ENCODE measurements at regions not wholly inside any gene's neighbourhood (a gene's known extent, or its start where the extent isn't known, plus 50 kb on each side); places are given as distances from the start of the nearest gene placed in this dataset.

DNA sequence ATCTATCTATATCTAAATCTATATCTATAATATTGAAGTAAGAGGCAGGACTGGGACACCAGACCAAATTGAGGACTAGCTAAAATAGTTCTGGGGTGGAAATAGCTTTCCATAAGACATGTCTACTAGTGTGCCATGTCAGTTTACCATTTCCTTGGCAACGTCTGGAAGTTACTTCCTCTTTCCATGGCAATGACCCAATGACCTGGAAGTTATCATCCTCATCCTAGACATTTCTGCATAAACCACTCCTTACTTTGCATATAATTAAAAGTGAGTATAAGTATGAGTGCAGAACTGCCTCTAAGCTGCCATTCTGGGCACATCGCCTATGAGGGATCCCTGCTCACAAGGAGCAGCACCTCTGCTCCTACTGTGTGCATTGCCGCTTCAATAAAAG, 734.0 kb upstream of the GCFC2 start:
- TF ChIP-seq, protein P1, sequence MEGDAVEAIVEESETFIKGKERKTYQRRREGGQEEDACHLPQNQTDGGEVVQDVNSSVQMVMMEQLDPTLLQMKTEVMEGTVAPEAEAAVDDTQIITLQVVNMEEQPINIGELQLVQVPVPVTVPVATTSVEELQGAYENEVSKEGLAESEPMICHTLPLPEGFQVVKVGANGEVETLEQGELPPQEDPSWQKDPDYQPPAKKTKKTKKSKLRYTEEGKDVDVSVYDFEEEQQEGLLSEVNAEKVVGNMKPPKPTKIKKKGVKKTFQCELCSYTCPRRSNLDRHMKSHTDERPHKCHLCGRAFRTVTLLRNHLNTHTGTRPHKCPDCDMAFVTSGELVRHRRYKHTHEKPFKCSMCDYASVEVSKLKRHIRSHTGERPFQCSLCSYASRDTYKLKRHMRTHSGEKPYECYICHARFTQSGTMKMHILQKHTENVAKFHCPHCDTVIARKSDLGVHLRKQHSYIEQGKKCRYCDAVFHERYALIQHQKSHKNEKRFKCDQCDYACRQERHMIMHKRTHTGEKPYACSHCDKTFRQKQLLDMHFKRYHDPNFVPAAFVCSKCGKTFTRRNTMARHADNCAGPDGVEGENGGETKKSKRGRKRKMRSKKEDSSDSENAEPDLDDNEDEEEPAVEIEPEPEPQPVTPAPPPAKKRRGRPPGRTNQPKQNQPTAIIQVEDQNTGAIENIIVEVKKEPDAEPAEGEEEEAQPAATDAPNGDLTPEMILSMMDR (IDR thresholded peaks at IDR 0.05; ENCODE audit: unreplicated experiment) = no peak
- no peak for DNase-seq
- CTCF ChIA-PET = no interaction called here
- Mint-ChIP-seq H3K36me3 (ENCODE audit: insufficient read depth, unreplicated experiment) (no peaks in the 10 kb centered on the region), H3K27ac (ENCODE audit: unreplicated experiment) (no peak overlapping the region), H3K4me1 (ENCODE audit: low read depth, unreplicated experiment) (no peaks in the 10 kb centered on the region), H3K4me3 (ENCODE audit: low read depth, unreplicated experiment) (no peak overlapping the region), H3K9me3 (ENCODE audit: low read depth, unreplicated experiment) (peaks cover 18% of the 10 kb centered on the region), H3K27me3 (ENCODE audit: unreplicated experiment) (no peaks in the 10 kb centered on the region)
- intact Hi-C loops (cut with micrococcal nuclease; ENCODE audit: unreplicated experiment) = no loop called here
- no TSS peak for BruUV-seq (replicated peaks)

DNA sequence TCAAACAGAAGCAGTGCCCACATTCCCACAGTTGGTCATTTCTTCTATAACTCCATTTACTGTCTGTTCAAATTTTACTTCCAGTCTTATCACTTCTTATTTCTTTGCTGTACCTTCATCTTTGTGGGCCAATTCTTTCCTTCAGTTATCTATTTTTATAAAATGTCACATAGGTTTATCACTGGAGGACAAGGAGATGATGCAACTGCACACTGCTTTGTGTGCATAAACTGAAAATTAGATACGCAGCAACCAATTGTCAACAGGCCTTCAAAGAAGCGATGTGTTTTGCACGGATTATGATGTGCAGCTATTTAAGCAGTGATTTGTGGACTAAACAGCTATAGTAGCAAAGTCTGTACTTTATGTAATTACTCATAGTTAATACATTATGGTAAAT, 726.8 kb upstream of the GCFC2 start:
- TF ChIP-seq, protein P1 (IDR thresholded peaks at IDR 0.05; ENCODE audit: unreplicated experiment) = no peak
- Mint-ChIP-seq H3K9me3 (ENCODE audit: low read depth, unreplicated experiment) (peaks cover 6% of the 10 kb centered on the region), H3K27ac (ENCODE audit: unreplicated experiment) (no peak overlapping the region), H3K4me1 (ENCODE audit: low read depth, unreplicated experiment) (no peaks in the 10 kb centered on the region), H3K36me3 (ENCODE audit: insufficient read depth, unreplicated experiment) (no peaks in the 10 kb centered on the region), H3K4me3 (ENCODE audit: low read depth, unreplicated experiment) (no peak overlapping the region), H3K27me3 (ENCODE audit: unreplicated experiment) (no peaks in the 10 kb centered on the region)
- no peak for DNase-seq
- CTCF ChIA-PET = no interaction called here
- no TSS peak for BruUV-seq (replicated peaks)
- intact Hi-C loops (cut with micrococcal nuclease; ENCODE audit: unreplicated experiment) = no loop called here

DNA sequence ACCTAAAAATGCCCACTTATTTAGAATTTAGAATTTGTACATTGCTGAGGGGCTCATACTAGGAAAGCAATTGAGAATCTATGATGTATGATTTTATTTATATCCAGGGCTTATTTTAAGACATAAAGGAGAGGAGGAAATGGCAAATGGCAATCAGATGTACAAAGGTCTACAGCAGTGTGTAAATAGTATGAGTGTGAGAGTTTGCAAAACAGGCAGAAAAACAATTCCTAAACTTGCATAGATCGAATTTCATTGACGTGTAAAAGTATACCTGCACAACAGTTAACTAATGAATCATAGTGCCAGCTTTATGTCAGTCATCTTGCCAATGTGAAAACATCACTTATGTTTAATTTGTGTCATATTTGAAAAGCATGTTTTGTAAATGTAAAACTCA, 718.7 kb upstream of the GCFC2 start:
- no peaks in the 10 kb centered on the region for H3K36me3 Mint-ChIP-seq (ENCODE audit: insufficient read depth, unreplicated experiment)
- H3K27me3 Mint-ChIP-seq (ENCODE audit: unreplicated experiment) = no peaks in the 10 kb centered on the region
- BruUV-seq (replicated peaks) = no TSS peak
- CTCF ChIA-PET = no interaction called here
- intact Hi-C loops (cut with micrococcal nuclease; ENCODE audit: unreplicated experiment) = no loop called here
- no peak for DNase-seq
- H3K27ac Mint-ChIP-seq (ENCODE audit: unreplicated experiment) = no peak overlapping the region
- H3K4me1 Mint-ChIP-seq (ENCODE audit: low read depth, unreplicated experiment) = no peaks in the 10 kb centered on the region
- peaks cover 14% of the 10 kb centered on the region for H3K9me3 Mint-ChIP-seq (ENCODE audit: low read depth, unreplicated experiment)
- TF ChIP-seq, protein P1 (IDR thresholded peaks at IDR 0.05; ENCODE audit: unreplicated experiment) = no peak
- no peak overlapping the region for H3K4me3 Mint-ChIP-seq (ENCODE audit: low read depth, unreplicated experiment)

DNA sequence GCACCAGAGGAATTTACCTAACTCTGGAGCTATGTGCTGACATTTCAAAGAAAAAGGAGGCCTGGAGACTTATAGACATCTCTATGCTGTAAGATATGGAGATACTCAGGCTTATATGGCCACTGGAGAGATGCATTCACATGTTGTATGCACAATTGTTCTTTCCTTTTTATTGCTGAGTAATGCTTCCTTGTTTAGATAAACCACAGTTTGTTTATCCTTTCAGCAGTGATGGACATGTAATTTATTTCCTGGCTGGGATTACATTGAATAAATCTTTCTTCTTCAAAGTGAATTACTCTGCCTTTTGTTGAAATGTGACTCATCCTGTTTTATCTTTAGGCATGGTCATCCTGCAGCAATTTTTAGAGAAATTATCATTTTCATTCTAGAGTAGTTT, 716.7 kb upstream of the GCFC2 start:
- TF ChIP-seq, protein P1 (IDR thresholded peaks at IDR 0.05; ENCODE audit: unreplicated experiment) = no peak
- Mint-ChIP-seq H3K4me3 (ENCODE audit: low read depth, unreplicated experiment) (no peak overlapping the region), H3K9me3 (ENCODE audit: low read depth, unreplicated experiment) (peaks cover 16% of the 10 kb centered on the region), H3K27ac (ENCODE audit: unreplicated experiment) (no peak overlapping the region), H3K4me1 (ENCODE audit: low read depth, unreplicated experiment) (no peaks in the 10 kb centered on the region), H3K36me3 (ENCODE audit: insufficient read depth, unreplicated experiment) (no peaks in the 10 kb centered on the region), H3K27me3 (ENCODE audit: unreplicated experiment) (no peaks in the 10 kb centered on the region)
- CTCF ChIA-PET = no interaction called here
- intact Hi-C loops (cut with micrococcal nuclease; ENCODE audit: unreplicated experiment) = no loop called here
- DNase-seq = no peak
- no TSS peak for BruUV-seq (replicated peaks)

DNA sequence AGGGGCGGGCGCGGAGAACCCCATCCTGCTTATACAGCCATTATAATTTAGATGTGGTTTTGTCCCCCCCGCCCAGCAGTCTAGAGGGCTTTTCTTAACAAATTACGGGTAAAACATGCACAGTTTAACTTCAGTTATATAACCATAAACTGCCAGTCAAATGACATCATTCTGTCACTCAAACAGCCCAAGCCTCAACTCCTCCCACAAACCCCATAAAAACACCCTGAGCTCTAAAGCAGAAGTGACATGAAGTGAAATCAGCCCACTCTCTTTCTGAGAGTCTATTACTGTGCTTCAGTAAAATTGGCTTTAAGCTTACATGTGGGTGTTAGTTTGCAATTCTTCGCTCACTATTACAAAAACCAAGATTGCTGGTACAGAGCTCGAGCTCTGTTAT, 705.1 kb upstream of the GCFC2 start:
- CTCF ChIA-PET = interaction anchor here (0.6 kb wide), 1 partner anchor 279 kb away, joined by 3 read pairs; no protein-coding TSS in a partner anchor
- BruUV-seq (replicated peaks) = no TSS peak

More for the DNA sequence above, 705.1 kb upstream of the GCFC2 start:
- Mint-ChIP-seq H3K9me3 (ENCODE audit: low read depth, unreplicated experiment) (peaks cover 24% of the 10 kb centered on the region), H3K4me1 (ENCODE audit: low read depth, unreplicated experiment) (no peaks in the 10 kb centered on the region), H3K27ac (ENCODE audit: unreplicated experiment) (no peak overlapping the region), H3K36me3 (ENCODE audit: insufficient read depth, unreplicated experiment) (no peaks in the 10 kb centered on the region), H3K27me3 (ENCODE audit: unreplicated experiment) (no peaks in the 10 kb centered on the region), H3K4me3 (ENCODE audit: low read depth, unreplicated experiment) (no peak overlapping the region)
- intact Hi-C loops (cut with micrococcal nuclease; ENCODE audit: unreplicated experiment) = no loop called here
- no peak for DNase-seq
- TF ChIP-seq, protein P1 (IDR thresholded peaks at IDR 0.05; ENCODE audit: unreplicated experiment) = no peak

All from Calu3 (cell line).